NOMO-1 treated with DMSO at 0.1 percent for 48 hours (cell line): ENCODE measurements at regions not wholly inside any gene's neighbourhood (a gene's known extent, or its start where the extent isn't known, plus 50 kb on each side); places are given as distances from the start of the nearest gene placed in this dataset.
"Not testable (repeated sequence)": the region's sequence is repeated elsewhere in the genome, so short reads cannot be mapped to it uniquely, and the experiment has no call there.

ENCODE experiments used
- DNase-seq: peaks from one replicate; lab custom pipeline; 2025; ENCODE audit not compliant: unreplicated experiment; lab: John Stamatoyannopoulos, UW

DNA sequence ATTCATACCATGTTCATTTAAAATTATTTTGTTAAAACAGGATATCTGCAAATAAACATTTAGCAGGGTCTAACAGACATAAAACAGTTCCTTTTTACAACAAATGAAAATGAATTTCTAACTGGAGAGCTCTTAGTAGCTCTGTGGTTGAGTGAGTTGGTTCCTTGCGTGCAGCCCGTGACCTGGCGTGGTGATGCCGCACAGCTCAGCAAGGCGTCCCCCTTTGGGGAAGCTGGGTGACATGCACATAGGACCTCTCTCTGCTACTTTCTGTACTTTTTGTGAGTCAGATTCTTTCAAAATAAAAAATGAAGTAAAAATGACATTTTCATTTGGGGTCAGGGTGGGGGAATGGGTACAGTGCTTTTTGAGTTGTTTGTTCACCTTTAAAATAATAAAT lies 75.9 kb downstream of the NPIPB11 start:
- not testable (repeated sequence) for DNase-seq

DNA sequence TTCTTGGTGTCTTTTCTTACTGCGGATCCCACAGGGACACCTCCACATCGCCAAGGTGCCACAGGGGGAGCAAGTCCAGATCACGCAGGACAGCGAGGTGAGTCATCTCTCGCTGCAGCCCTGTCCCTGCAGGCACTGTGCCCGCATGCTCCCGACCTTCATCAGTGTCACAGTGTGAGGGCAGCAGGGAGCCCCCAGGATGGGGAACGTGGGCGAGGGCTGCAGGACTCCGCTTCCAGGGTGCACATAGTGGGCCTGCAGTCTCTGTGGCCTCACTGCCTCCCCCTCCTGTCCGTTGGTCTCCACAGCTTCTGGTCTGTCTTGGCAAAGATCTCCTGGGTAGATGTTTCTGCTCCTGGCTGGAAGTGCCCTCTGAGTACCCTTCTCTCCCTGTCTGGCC lies 78.0 kb downstream of the NPIPB11 start:
- not testable (repeated sequence) for DNase-seq

DNA sequence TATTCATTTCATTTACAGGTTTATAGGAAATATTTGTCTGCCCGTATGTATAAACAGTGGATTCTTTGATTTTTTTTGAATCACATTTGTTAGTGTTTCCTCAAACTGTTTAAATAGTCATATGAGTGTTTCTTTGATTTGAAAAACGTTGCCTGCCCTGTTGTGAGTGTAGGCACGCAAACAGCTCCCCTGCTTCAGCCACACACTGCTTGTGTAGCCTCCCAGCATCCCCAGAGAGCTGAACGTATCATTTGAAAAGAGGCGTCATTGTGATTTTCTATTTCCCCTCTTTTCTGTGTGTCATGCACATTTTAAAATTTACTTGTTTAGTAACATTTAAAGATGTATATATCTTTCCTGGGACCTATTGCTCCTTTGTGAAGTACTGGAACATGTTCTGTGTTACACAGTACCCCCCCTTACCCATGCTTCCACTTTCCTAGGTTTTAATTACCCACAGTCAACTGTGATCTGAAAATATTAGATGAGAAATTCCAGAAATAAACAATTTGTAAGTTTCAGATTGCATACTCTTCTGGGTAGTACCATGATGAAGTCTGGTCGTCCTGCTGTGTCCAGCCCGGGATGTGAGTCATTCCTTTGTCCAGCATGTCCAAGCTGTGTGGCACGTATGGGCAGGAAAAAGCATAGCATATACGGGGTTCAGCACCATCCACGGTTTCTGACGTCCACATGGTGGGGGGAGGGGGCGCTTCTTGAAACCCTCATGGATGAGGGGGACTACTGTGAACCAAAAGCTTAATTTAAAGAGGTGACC lies 78.7 kb downstream of the NPIPB11 start:
- DNase-seq: not testable (repeated sequence)

DNA sequence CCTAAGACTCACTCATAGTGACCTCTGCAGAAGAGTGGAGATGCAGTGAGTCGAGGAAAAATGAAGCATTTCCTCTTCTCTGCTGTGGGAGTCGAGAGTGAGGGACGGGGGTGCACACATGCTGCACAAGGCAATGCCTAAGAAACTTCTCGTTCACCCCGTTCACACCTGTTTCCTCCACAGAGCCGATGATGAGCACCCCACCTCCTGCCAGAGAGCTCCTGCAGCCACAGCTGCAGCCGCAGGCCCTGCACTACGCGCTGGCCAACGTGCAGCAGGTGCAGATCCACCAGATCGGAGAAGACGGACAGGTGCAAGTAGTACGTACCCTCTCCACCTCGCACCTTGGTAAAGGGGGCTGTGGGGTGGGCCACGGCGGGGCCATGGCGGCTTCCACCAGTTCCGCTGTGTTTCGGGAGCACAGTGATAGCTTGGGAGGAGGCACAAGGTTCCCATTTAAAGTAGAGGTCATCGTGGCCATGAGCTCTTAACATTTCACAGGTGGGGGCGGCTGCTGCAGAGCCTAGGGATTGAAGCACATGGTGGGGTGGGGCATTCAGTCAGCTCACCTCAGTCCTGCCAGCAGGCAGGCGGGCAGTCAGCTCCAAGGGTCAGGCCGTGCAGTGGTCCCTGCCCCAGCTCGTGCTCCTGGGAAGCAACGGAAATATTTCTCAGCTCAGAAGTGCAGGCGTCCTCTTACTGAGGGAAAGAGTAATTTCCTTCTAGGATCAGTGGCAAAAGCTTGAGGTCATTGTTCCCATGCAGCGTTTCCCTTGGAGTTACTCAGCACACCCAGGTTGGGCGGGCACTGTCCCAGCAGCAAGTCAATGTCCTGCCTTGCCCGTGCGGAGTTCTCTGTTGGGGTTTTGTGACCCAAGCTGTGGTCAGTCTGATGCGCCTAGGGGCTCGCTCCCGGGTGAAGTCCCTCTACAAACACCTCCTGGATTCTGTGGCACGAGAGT lies 80.1 kb downstream of the NPIPB11 start:
- DNase-seq: not testable (repeated sequence)

DNA sequence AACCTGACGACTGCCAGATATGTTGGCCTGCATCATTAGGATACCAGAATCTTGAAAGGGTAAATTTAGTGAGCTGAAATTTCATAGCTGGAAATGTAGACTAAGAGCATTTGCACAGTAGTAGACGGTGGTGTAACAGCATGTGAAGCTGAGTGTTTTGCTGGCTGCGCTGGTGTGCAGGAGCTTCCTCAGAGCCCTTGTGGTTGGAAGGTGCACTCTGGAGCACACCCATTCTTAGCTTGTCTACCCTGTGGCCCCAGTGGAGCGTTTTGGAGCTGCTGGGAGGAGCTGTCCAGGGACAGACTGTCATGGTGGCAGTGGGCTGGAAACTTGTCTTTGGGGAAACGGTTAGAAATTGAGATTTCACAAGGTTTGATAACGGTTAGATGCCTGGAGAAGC lies 82.8 kb downstream of the NPIPB11 start:
- not testable (repeated sequence) for DNase-seq

DNA sequence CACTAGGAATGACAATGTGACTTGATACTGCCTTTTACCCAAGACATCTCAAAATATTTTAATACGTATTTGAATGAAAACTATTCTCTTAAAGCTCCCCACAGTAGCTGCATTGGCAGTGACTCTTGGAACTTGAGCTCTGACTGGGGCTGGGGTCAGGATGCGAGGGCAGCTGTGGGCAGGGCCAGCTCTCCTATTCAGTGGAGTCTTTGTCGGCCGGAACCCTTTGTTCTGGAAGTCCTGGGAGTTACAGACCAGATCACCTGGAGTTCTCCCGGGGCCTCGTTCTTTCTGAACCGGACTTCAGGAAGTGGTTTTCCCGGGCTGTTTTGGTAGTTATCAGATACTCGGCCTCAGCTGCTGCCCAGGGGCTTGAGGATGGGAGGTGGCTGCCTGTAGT lies 84.9 kb downstream of the NPIPB11 start:
- DNase-seq: no peak

DNA sequence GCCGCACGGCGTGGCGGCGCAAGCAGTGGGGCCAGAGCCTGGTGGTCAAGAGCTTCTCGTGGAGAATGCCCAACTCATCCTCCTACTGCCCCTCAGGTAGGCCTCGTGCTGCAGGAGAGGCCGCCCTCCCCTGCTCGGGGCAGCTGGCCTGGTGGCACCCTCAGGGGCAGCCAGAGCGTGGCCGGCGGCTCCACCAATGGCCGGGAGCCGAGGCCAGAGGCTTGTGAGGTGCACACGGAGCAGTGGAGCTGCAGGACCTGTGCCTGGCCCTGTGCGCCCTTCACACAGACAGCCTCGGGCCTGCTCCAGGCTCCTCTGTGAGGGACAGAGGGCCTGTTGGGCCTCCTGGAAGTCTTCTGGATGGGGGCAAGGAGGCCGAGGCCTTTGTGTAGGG lies 85.5 kb downstream of the NPIPB11 start:
- no peak for DNase-seq

DNA sequence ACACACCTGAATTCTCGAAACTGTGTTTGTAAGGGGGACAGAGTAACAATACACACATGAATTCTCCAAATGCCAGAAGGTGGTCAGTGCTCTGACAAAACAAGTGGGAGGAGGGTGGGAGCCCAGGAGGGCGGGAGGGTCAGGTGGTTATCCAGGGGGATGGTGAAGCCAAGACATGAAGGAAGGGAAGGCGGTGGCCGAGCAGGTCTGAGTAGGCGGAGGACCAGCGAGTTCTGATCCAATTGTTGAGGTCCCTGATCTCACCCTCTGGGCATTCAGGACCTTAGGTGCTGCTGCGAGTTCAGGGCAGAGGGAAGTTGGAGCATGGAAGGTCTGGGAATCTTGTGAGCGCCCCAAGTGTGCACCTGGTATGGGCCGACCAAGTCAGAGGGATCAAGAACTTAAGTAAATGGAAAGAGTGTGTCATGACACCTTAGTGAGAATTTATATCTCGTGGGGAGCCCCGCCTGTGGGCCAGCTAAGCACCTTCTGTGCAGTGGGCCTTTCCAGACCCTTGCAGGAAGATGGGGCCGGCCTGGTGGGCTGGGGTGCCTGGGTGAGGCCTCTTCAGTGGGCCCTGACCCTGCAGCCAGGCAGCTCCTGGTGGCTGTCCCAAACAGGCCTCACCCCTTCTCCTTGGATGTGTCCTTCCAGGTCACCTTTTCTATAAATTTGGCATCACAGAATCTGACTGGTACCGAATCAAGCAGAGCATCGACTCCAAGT lies 86.1 kb downstream of the NPIPB11 start:
- DNase-seq: no peak

DNA sequence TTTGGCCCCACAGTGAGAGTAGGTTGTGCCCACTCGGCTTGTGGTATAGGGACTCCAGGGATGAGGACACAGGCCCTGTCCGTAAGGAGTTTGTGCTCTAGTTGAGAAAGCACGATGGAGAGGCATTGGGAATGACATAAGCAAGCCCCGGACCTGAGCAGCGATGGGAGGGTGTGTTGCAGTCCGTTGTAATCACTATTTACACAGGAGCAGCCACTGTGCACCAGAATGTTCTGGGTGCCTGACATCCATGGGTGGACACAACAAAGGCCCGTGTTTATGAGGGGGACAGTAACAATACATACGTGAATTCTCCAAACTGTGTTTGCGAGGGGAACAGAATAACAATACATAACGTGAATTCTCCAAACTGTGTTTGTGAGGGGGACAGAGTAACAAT lies 86.8 kb downstream of the NPIPB11 start:
- DNase-seq: no peak

DNA sequence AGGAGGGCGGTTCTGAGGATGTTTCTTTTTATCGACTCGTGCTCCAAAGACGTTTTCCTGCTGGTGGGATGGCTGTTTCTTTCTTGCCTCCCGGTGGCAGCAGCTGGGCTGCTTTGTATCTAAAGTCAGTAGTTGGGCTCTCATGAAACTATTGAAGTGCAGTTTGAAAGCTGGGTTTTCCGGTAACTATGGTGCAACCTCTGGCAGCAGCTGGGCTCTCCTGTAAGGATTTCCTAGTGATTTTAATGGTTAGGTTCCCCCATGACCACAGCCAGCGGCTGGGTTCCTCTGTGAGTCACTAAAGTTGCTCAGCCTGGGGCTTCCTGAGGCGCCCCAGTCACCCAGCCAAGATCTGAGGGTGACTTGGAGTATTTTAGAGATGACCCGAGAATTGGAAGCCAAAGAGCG lies 87.9 kb downstream of the NPIPB11 start:
- peak; percentile 71 for DNase-seq

DNA sequence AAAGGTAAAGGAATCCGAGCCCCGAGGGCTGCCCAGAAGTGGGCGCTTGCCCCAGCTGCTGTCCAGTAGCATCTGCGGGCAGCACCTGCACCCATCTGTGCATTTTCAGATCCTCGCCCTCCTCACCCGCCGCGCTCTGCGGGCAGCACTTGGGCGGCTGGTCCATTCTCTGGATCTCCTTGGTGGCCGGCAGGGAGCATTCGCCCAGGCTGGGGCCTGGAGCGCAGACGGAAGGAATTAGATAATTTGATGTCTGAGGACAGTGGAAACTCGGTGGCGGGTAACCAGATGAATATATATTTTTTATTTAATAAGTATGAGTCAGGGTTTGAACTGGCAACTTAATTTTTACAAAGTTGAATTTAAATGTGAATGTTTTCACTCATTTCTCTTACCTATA lies 88.5 kb downstream of the NPIPB11 start:
- DNase-seq: peak; percentile 36

DNA sequence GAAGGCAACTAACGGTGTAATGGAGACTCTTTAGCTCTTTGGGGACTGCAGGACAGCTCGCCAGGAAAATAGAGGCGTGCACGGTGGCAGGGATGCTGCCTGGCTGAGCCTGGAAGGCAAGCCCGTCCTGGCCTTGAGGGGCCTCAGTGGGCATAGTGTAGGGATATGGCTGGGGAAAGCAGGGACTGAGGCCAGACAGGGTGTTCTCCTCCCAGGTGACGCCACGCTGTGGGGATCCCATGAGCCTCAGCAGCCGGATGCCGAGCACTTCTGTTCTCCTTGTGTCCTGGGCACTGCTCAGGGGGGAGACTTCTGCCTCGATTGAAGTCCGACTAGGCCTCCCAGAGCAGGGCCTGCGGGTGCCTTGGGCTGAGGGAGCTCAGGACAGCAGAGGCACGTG lies 89.2 kb downstream of the NPIPB11 start:
- DNase-seq: no peak

DNA sequence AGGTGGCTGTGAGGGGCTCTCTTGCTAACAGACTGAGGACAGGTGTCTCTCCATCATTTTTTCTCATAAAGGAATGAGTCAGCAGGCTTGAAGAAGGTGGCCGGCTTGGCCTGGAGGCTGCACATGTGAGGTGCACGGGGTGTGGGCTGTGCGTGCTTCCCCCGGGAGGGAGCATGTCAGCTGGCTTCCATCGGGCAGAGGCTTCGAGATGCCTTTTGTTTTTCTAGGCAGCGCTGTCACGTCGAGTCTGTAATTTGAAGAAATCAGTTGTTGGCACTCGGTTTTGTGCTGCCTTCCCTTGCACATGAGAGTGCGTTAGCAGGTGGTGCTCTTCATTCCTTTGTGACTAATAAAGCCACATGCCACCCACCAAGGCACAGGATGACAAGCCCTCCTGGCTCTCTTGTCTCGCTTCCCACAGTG lies 89.7 kb downstream of the NPIPB11 start:
- no peak for DNase-seq

DNA sequence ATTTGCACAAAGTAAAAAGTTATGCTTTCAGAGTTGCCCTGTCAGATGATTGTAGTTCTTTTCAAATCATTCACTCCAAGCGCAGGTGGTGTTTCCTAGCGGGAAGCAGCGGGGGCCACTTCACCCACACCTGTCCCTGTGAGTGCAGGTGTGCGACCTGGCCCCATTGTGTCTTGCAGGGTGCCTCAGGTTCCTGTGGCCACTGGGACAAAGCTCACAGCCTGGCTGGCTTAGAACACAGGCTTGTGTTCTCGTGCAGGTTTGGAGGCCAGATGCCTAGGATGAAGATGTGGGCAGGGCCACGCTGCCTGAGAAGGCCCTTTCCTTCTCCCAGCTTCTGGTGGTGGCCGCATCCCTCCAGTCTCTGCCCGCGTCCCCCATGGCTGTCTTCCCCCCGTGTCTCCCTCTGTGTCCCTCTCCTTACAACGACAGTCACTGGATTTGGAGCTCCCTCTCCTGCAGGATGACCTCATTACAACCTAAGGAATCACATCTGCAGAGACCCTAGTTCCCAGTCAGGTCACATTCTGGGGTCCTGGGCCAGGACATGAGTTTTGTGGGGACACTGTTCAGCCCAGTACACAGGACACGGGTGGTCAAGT lies 90.5 kb downstream of the NPIPB11 start:
- DNase-seq: no peak

DNA sequence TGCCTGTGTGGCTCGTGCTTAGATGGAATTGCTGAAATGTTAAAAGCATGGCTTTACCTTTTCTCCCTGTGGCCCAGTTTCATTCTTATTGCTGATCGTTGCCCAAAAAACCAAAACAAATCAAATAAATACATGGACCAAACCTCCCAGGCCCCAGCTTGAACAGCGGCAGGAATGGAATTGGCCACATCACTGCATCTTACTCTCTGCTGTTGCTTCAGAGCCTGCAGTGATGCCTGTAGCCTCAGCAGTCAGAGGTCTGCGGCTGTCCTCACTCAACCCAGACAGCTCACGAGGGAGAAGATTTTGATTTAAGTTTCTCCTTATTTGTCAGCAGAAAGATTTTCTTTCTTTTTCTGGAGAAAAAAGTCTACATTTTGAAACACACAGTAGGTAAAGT lies 91.5 kb downstream of the NPIPB11 start:
- no peak for DNase-seq

DNA sequence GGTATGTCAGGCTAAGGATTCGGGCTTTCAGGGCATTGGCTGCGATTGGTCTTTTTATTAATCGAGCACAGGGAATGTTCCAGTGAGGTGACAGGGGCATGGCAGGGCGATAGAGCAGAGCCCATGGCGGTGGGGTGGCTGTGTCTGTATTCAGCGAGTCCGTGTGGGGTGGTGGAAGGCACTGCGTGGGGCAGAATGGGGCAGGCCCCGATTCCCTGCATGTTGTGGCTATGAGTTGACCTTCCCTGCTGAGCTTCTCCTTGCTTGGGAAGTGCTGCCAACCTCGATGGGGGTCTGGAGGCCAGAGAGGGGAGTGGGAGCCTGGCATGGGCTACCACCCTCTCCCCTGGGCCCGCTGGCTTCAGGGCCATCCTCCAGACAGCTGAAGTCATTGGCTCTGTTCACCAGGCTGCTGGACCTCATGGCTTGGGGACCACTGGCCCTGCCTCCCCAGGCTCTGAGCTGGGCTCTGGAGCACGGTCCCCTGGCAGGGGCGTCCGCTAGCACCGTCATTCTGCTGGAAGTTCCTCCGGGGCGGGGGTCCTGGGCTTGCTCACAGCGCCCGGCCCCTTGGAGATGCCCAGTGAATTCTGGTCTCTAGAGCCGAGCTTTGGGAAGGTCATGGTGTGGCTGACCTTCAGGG lies 92.1 kb downstream of the NPIPB11 start:
- no peak for DNase-seq

DNA sequence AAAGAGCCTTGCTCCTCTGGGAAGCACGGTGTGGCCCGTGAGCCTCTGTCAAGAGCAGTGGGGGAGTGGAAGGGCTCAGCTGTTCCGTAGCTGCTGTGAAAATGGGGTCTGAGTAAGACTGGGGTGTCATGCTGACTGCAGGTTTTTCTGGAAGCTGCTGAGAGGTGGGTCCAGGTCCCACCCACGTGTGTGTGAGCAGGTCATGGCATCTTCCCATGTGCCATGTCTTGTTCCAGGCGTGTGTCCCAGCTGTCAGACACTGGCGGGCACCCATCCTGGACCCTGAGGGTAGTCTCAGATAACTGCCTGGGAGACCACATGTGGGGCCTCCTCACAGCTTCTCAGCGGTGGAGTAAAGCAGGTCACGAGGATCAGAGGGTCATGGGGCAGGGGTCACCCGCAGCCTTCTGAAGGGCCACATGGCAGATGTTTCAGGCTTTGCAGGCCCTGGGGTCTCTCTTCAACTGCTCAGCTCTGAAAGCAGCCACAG lies 92.9 kb downstream of the NPIPB11 start:
- no peak for DNase-seq

DNA sequence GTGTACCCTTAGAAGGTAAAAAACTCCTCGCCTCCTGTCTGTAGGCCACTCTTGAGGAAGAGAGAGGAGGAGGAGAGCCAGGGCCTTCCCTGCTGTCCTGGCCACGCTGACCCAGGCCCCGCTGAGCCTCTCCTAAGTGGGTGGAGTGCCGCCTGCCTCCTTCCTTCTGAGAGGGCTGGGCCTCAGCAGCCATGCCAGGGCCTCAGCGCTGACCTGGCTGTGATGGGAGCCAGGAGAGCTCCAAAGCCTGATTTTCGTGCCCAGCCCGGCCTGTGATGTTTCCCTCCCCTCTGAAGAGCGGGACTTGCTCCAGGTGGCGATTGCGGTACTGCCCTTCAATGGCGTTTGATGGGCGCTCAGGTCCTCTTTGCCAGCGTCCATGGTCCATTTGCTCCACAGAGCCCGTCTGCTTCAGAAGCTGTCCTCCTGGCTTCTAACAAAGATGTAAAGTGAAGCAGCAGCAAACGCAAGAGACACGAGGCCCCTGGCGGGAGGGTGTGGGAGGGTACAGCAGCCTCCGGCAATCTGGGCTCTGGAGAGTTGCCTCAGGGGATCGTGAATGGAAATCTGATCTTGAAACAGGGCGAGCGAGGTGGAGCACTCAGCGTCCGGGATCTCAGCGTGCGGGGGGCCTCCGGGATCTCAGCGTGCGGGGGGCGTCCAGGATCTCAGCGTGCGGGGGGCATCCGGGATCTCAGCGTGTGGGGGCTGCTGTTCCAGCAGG lies 93.5 kb downstream of the NPIPB11 start:
- no peak for DNase-seq

DNA sequence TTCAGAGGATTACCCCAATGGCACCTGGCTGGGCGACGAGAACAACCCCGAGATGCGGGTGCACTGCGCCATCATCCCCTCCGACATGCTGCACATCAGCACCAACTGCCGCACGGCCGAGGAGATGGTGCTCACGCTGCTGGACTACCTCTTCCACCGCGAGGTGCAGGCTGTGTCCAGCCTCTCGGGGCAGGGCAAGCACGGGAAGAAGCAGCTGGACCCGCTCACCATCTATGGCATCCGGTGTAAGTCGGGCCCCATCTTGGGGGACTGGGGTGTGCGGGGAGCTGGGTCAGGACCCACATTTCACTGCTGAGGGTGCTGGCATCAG lies 94.2 kb downstream of the NPIPB11 start:
- DNase-seq: not testable (repeated sequence)
